ENCODE measurements at regions not wholly inside any gene's neighbourhood (a gene's known extent, or its start where the extent isn't known, plus 50 kb on each side); places are given as distances from the start of the nearest gene placed in this dataset.
"Not testable (repeated sequence)": the region's sequence is repeated elsewhere in the genome, so short reads cannot be mapped to it uniquely, and the experiment has no call there.

DNA sequence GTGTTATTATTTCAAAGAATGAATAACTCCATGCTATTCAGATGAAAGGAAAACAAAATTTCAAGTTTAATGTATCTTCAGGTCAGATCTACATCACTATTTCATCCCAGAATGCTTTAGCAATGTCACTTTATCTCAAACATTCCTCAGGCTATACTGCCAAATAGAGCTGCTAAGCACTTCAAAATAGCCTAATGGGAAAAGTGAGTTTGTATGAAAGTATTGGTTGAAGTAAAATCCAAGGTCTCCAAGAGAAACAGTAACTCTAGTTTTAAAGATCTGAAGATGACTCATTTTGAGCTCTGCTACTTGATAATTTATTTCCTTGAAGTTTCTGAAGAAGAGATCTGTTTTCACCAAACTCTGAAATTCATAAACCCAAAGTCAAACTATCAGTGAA lies 466.2 kb upstream of the FOXG1 start:
- DNase-seq (ENCODE audit: insufficient read length, low spot score) (no peak), FAIRE-seq (no peak)
- TF ChIP-seq, protein P1, sequence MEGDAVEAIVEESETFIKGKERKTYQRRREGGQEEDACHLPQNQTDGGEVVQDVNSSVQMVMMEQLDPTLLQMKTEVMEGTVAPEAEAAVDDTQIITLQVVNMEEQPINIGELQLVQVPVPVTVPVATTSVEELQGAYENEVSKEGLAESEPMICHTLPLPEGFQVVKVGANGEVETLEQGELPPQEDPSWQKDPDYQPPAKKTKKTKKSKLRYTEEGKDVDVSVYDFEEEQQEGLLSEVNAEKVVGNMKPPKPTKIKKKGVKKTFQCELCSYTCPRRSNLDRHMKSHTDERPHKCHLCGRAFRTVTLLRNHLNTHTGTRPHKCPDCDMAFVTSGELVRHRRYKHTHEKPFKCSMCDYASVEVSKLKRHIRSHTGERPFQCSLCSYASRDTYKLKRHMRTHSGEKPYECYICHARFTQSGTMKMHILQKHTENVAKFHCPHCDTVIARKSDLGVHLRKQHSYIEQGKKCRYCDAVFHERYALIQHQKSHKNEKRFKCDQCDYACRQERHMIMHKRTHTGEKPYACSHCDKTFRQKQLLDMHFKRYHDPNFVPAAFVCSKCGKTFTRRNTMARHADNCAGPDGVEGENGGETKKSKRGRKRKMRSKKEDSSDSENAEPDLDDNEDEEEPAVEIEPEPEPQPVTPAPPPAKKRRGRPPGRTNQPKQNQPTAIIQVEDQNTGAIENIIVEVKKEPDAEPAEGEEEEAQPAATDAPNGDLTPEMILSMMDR (IDR thresholded peaks at IDR 0.05; ENCODE audit: insufficient read depth, missing control alignments): no peak

- FAIRE-seq (no peak), DNase-seq (ENCODE audit: insufficient read length, low spot score) (no peak)
- TF ChIP-seq, protein P1 (IDR thresholded peaks at IDR 0.05; ENCODE audit: insufficient read depth, missing control alignments): no peak
These were observed 465.4 kb upstream of the FOXG1 start for GRCh38 chr14:28301179-28301578.

- no peak for FAIRE-seq
- TF ChIP-seq, protein P1 (IDR thresholded peaks at IDR 0.05; ENCODE audit: insufficient read depth, missing control alignments): no peak
- DNase-seq (ENCODE audit: insufficient read length, low spot score): no peak
These were observed 463.3 kb upstream of the FOXG1 start for GRCh38 chr14:28303248-28303647.

GRCh38 chr14:28305938-28306337 lies 460.6 kb upstream of the FOXG1 start:
- TF ChIP-seq, protein P1 (IDR thresholded peaks at IDR 0.05; ENCODE audit: insufficient read depth, missing control alignments): no peak
- FAIRE-seq: no peak
- DNase-seq (ENCODE audit: insufficient read length, low spot score): no peak

GRCh38 chr14:28307506-28307905 lies 459.1 kb upstream of the FOXG1 start:
- DNase-seq (ENCODE audit: insufficient read length, low spot score) (no peak), FAIRE-seq (no peak)

DNA sequence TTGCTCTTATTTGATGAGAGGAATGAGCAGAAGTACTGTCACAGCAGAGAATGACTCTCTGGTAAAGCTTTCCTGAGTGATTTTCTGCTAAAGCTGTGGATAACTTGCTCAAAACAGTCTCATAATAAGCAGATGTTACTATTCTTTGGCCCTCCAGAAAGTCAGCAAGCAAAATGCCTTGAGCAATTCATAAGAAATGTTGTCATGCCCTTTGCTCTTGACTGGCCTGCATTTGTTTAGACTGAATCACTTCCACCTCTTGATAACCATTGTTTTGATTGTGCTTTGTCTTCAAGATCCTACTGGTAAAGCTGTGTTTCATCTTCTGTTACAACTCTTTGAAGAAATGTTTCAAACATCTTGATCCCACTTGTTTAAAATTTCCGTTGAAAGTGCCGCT lies 457.9 kb upstream of the FOXG1 start:
- FAIRE-seq (no peak), DNase-seq (ENCODE audit: insufficient read length, low spot score) (no peak)
- TF ChIP-seq, protein P1 (IDR thresholded peaks at IDR 0.05; ENCODE audit: insufficient read depth, missing control alignments): no peak

More at GRCh38 chr14:28307506-28307905, 459.1 kb upstream of the FOXG1 start:
- TF ChIP-seq, protein P1 (IDR thresholded peaks at IDR 0.05; ENCODE audit: insufficient read depth, missing control alignments): no peak

GRCh38 chr14:28317890-28318675 lies 448.5 kb upstream of the FOXG1 start:
- not testable (repeated sequence) for DNase-seq (ENCODE audit: insufficient read length, low spot score); FAIRE-seq
